C4-2B (cell line): ENCODE measurements at regions not wholly inside any gene's neighbourhood (a gene's known extent, or its start where the extent isn't known, plus 50 kb on each side); places are given as distances from the start of the nearest gene placed in this dataset.

Experiments
- H3K27ac ChIP-seq: fragments of 450-650 bp; 2 replicates; pipeline ENCODE4 v1.5.1; 2017
- ZFX ChIP-seq: fragments of 450-650 bp; IDR thresholded peaks from 2 replicates; pipeline ENCODE4 v1.6.1; 2017
- TF ChIP-seq, protein P1 (sequence below): fragments of 450-650 bp; conservative IDR thresholded peaks from 2 replicates; pipeline ENCODE4 v1.5.1; 2017; ENCODE audit warnings: mild to moderate bottlenecking

DNA sequence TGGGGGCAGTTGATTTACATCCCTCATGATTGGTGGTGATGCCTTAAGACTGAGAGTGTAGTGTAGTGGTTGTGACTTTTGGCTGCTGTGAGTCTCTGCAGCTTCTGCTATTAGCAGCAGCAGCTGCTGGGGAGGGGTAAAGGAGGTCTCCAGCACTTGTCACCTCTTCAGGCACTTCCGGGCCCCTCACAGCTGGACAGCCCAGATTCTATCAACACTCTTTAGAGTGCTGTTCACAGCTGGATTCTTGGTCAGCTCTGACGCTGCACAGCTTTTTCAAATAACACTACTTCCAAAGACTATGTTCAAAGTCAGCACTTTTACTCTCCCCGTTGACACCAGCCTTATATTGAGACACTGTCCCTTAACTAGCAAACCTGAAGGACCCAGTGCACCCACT is 396.0 kb downstream of the MEIS1 start:
- no peak for TF ChIP-seq ZFX
- TF ChIP-seq, protein P1, sequence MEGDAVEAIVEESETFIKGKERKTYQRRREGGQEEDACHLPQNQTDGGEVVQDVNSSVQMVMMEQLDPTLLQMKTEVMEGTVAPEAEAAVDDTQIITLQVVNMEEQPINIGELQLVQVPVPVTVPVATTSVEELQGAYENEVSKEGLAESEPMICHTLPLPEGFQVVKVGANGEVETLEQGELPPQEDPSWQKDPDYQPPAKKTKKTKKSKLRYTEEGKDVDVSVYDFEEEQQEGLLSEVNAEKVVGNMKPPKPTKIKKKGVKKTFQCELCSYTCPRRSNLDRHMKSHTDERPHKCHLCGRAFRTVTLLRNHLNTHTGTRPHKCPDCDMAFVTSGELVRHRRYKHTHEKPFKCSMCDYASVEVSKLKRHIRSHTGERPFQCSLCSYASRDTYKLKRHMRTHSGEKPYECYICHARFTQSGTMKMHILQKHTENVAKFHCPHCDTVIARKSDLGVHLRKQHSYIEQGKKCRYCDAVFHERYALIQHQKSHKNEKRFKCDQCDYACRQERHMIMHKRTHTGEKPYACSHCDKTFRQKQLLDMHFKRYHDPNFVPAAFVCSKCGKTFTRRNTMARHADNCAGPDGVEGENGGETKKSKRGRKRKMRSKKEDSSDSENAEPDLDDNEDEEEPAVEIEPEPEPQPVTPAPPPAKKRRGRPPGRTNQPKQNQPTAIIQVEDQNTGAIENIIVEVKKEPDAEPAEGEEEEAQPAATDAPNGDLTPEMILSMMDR, result no peak

DNA sequence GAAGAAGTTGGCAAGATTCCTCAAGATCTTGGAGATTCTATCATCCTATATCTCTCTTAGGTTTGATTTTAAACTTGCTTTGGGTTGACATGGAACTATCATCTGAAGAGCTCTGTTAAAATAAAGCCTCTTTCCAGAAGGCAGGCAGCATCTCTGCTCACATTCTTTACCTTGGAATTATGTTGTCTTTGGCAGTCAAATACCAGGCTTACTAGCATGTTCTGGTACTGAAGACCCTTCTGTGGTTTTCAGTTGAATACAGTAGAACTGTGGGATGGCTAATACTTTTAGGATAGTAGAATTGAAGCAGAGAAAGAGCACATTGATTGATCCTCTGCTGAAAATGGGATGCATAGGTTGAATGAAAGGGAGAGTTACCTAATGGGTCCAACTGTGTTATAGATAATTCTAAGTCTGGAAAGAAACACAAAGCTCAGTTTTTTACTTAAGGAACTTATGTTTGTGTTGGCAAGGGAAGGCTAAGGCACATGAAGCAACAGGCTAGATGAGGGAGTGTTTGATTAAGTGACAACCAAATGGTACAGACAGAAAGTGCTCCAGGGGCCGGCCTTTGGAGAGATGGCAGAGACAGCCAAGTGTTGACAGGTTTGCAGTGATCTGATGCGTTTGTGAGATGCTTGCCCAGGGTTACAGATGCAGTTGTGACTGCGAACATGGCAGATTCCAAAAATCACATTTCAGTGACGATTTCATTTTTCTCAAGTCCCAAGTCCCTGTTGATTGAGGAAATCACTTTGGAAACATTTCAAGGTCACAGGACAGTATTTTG is 397.9 kb downstream of the MEIS1 start:
- H3K27ac ChIP-seq, result no peak overlapping the region
- TF ChIP-seq, protein P1, result no peak
- no peak for TF ChIP-seq ZFX

More for the DNA sequence above, 396.0 kb downstream of the MEIS1 start:
- H3K27ac ChIP-seq, result no peak overlapping the region

DNA sequence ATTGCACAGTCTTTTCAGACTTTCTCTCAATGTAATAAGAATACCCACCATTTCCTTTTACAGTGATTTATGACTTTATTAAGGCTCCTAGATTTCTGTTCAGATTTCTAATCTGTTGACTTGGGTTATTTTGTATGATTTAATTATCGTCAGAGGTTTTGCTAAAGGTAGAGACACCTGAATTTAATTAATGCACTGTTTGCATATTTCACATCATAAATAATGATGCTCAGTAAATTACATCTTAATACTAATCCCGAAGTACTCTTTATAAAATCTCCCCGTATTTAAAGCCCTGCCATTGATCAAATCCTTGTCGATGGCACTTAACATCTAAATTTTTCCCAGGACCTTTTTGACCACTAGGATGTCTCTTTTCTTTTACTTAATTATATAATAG is 399.9 kb downstream of the MEIS1 start:
- H3K27ac ChIP-seq, result no peak overlapping the region
- TF ChIP-seq ZFX, result no peak
- TF ChIP-seq, protein P1, result no peak

DNA sequence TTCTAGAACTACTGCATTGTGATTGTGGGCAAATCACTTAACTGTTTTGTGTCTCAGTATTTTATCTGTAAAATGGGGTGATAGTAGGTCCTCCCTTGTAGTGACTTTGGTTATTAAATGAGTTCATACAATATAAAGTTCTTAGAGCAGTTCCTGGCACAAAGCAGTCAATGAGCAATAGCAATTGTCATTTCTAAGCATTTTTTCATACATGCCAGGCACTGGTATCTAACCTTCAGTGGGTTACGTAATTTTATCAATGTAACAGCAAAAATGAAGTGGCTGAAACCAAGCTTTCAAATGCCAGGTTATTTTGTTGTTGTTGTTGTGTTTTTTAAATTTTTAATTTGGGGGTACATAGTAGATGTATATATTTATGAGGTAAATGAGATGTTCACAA is 401.9 kb downstream of the MEIS1 start:
- no peak overlapping the region for H3K27ac ChIP-seq
- TF ChIP-seq, protein P1, result no peak
- TF ChIP-seq ZFX, result no peak

DNA sequence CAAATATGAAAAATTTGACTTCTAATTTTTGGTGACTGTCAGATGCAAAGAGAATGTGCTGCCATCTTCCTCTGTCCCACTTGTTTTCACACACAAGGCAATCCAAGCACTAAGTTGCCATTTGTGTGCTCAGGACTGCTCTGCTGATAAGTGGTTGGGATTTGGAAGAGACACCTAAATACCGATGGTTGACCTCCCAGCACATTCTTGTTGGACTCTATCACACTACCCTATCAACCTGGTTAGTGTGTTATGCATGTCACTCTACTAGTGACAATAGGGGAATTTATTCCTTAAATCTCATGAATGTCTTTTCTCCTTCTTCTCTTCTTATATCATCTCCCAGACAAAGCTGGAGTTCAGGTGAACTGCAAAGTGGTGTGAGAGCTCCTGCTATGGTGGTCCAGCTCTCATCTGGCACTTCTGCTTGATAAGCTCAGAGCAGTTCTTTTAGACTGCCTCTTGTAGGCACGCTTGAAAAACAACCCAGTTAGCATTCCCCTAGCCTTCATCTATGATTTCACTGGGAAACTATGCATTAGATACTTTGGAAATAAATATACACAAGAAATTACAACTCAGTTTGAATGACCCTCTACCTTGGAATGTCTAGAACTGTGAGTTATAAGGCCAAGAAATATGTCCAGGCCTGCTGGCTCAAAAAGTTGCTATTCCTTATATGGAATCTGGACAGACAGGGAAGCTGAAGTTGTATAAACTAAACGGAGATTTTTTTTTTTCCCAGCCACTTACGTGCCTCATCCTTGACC is 404.8 kb downstream of the MEIS1 start:
- TF ChIP-seq ZFX, result no peak
- TF ChIP-seq, protein P1, result no peak
- H3K27ac ChIP-seq, result no peak overlapping the region

DNA sequence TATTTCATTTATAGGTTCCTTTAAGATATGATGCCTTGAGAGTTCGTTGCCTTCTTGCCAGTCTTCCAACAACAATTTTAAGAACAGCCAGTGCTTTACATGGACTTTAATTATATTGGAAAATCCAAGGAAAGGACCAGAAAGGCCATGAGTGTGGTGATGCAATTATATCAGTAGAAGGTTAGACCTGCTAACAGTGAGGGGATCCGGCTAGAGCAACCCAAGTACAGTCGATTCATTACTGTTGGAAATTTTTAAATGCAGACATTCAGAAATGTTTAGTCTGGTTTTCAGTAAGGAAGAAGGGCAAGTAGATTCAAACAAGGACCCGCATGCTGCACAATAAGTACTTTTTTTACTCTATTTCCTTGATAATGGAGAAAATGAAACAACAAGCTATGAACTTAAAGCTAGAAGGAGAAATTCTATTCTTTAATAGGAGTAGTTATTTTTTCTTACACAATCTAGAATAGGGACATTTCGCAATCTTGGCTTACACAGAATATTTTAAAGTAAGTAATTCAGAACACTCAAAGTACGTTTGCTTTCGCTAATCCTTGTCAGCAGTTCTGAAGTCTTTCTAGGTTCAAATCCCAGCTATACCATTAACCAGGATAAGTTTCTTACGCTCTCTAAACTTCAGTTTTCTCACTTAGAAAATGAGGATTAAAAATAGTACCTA is 405.5 kb downstream of the MEIS1 start:
- no peak overlapping the region for H3K27ac ChIP-seq
- TF ChIP-seq, protein P1, result no peak

DNA sequence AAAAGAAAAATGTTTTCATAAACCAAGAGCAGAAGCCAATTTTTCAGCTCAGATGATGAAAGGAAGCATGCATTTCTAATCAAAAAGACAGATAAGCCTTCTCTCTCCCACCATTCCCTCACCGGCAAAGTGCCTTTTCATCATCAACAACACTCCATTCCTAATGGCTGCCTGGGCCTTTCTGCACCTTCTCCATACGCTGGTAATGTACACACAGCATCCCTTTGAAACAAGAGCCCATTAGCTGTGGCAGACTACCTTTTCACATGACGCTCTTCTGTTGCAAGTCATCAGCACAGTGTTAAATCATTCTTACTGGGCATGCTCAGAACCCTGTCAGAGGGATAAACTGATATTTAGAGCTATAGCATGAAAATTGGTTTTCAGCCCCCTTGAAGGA is 408.9 kb downstream of the MEIS1 start:
- TF ChIP-seq, protein P1, result no peak
- no peak for TF ChIP-seq ZFX
- no peak overlapping the region for H3K27ac ChIP-seq
